K562 (cell line): ENCODE measurements at regions not wholly inside any gene's neighbourhood (a gene's known extent, or its start where the extent isn't known, plus 50 kb on each side); places are given as distances from the start of the nearest gene placed in this dataset.

Experiments used
- CBX5 ChIP-seq: IDR thresholded peaks from 2 replicates; pipeline ENCODE4 v1.6.1; 2014; ENCODE audit warnings: low read depth, borderline replicate concordance
- EZH2 ChIP-seq: IDR thresholded peaks from 2 replicates; pipeline ENCODE4 v1.6.1; 2012; ENCODE audit warnings: low read depth, mild to moderate bottlenecking, inconsistent platforms, low read length, borderline replicate concordance
- KDM2B ChIP-seq: fragments of 250-450 bp; sonication (Bioruptor Pico); IDR thresholded peaks from 2 replicates; pipeline ENCODE4 v1.8.0; 2021; ENCODE audit warnings: mild to moderate bottlenecking, moderate library complexity
- KLF13 ChIP-seq: fragments of 450-650 bp; IDR thresholded peaks from 2 replicates; pipeline ENCODE4 v1.6.1; 2016; ENCODE audit warnings: missing genetic modification characterization, low read depth, mild to moderate bottlenecking, missing compliant biosample characterization, moderate library complexity, borderline replicate concordance
- PCBP1 ChIP-seq: fragments of 200-400 bp; formaldehyde crosslinking; IDR thresholded peaks from 2 replicates; pipeline ENCODE4 v1.6.1; 2018; ENCODE audit warnings: mild to moderate bottlenecking, low read depth, low read length; ENCODE audit not compliant: poor library complexity, severe bottlenecking
- POLR2AphosphoS5 ChIP-seq: IDR thresholded peaks from 2 replicates; pipeline ENCODE4 v1.6.1; 2011; ENCODE audit warnings: mild to moderate bottlenecking, low read depth, low read length, moderate library complexity; ENCODE audit not compliant: control insufficient read depth, insufficient read depth
- TAL1 ChIP-seq: fragments of 450-650 bp; IDR thresholded peaks from 2 replicates; pipeline ENCODE4 v1.6.1; 2016; ENCODE audit warnings: mild to moderate bottlenecking
- ZNF3 ChIP-seq: fragments of 250-450 bp; sonication (Bioruptor Pico); IDR thresholded peaks from 2 replicates; pipeline ENCODE4 v1.5.0; 2021; ENCODE audit warnings: mild to moderate bottlenecking, moderate library complexity
- TF ChIP-seq, protein P1 (sequence below): fragments of 450-650 bp; IDR thresholded peaks from one replicate; pipeline ENCODE4 v1.6.1; 2018; ENCODE audit warnings: mild to moderate bottlenecking, moderate library complexity; ENCODE audit not compliant: partially characterized antibody
- TF ChIP-seq, protein P2 (sequence below): sonication (generic); formaldehyde crosslinking; IDR thresholded peaks from 2 replicates; pipeline ENCODE4 v1.8.1; 2022; ENCODE audit warnings: missing genetic modification reagents

DNA sequence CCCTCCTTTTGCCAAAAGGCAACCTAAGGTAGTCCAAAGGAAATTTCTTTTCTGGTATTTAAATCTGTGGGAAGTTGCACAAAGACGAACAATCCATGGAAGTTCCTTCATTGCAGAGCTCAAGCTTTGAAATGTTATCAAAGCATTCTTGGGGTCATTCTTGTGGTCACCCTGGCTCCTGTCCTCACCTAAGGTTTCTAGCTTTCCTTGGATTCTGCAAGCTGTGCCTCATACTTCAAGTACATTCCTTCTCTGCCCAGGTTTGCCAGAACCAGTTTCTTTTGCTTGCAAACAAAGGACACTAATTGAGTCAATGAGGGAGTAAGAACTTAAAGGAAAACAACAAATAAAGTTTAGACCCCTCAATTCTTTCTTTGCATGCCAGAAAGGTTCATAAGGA is 329.8 kb upstream of the PDZRN3 start:
- TF ChIP-seq POLR2AphosphoS5 (no peak), EZH2 (no peak), TAL1 (no peak), PCBP1 (no peak), KDM2B (CRISPR knock-in tag) (no peak), ZNF3 (CRISPR knock-in tag) (no peak), KLF13 (no peak), CBX5 (no peak)
- TF ChIP-seq, protein P1, sequence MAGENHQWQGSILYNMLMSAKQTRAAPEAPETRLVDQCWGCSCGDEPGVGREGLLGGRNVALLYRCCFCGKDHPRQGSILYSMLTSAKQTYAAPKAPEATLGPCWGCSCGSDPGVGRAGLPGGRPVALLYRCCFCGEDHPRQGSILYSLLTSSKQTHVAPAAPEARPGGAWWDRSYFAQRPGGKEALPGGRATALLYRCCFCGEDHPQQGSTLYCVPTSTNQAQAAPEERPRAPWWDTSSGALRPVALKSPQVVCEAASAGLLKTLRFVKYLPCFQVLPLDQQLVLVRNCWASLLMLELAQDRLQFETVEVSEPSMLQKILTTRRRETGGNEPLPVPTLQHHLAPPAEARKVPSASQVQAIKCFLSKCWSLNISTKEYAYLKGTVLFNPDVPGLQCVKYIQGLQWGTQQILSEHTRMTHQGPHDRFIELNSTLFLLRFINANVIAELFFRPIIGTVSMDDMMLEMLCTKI: no peak
- TF ChIP-seq, protein P2, sequence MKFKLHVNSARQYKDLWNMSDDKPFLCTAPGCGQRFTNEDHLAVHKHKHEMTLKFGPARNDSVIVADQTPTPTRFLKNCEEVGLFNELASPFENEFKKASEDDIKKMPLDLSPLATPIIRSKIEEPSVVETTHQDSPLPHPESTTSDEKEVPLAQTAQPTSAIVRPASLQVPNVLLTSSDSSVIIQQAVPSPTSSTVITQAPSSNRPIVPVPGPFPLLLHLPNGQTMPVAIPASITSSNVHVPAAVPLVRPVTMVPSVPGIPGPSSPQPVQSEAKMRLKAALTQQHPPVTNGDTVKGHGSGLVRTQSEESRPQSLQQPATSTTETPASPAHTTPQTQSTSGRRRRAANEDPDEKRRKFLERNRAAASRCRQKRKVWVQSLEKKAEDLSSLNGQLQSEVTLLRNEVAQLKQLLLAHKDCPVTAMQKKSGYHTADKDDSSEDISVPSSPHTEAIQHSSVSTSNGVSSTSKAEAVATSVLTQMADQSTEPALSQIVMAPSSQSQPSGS (CRISPR knock-in tag): no peak
